H9 (cell line): ENCODE measurements at regions not wholly inside any gene's neighbourhood (a gene's known extent, or its start where the extent isn't known, plus 50 kb on each side); places are given as distances from the start of the nearest gene placed in this dataset.

Experiments used
- DNase-seq: peaks from one replicate; pipeline ENCODE4 v3.0.0-alpha.2; 2017
- H2AFZ ChIP-seq: one replicate; pipeline ENCODE4 v1.6.1; 2013; ENCODE audit warnings: mild to moderate bottlenecking, low read length, control low read depth, moderate library complexity
- H2AK5ac ChIP-seq: 2 replicates; pipeline ENCODE4 v1.6.1; 2013; ENCODE audit warnings: low read length, control low read depth, mixed read lengths; ENCODE audit not compliant: insufficient read length
- H2BK120ac ChIP-seq: one replicate; pipeline ENCODE4 v1.6.1; 2013; ENCODE audit warnings: low read depth, mild to moderate bottlenecking, low read length, control low read depth, inconsistent platforms; ENCODE audit not compliant: poor library complexity, severe bottlenecking
- H2BK12ac ChIP-seq: 2 replicates; pipeline ENCODE4 v1.6.1; 2013; ENCODE audit warnings: low read length, control low read depth, mixed read lengths, low read depth; ENCODE audit not compliant: insufficient read length
- H2BK15ac ChIP-seq: 2 replicates; pipeline ENCODE4 v1.6.1; 2013; ENCODE audit warnings: low read depth, low read length, control low read depth
- H2BK20ac ChIP-seq: one replicate; pipeline ENCODE4 v1.6.1; 2013; ENCODE audit warnings: low read depth, mild to moderate bottlenecking, low read length, control low read depth, inconsistent platforms; ENCODE audit not compliant: poor library complexity, severe bottlenecking
- H2BK5ac ChIP-seq: 2 replicates; pipeline ENCODE4 v1.6.1; 2013; ENCODE audit warnings: low read length, control low read depth, mixed read lengths; ENCODE audit not compliant: insufficient read length
- H3K14ac ChIP-seq: 2 replicates; pipeline ENCODE4 v1.6.1; 2013; ENCODE audit warnings: low read length, control low read depth; ENCODE audit not compliant: insufficient read depth
- H3K18ac ChIP-seq: 2 replicates; pipeline ENCODE4 v1.6.1; 2013; ENCODE audit warnings: low read depth, mild to moderate bottlenecking, mixed read lengths, low read length, control low read depth; ENCODE audit not compliant: insufficient read length
- H3K23ac ChIP-seq: 2 replicates; pipeline ENCODE4 v1.6.1; 2013; ENCODE audit warnings: low read length, control low read depth, mixed read lengths, low read depth; ENCODE audit not compliant: insufficient read length
- H3K23me2 ChIP-seq: 2 replicates; pipeline ENCODE4 v1.6.1; 2013; ENCODE audit warnings: low read depth, mild to moderate bottlenecking, mixed read lengths, low read length, control low read depth; ENCODE audit not compliant: insufficient read length, poor library complexity, severe bottlenecking
- H3K27ac ChIP-seq: 2 replicates; pipeline ENCODE4 v1.5.1; 2013; ENCODE audit warnings: low read length, control low read depth, mixed read lengths, low read depth; ENCODE audit not compliant: insufficient read length
- H3K27me3 ChIP-seq: 2 replicates; pipeline ENCODE4 v1.6.1; 2013; ENCODE audit warnings: low read length, control low read depth, inconsistent platforms; ENCODE audit not compliant: insufficient read depth
- H3K4ac ChIP-seq: 2 replicates; pipeline ENCODE4 v1.6.1; 2013; ENCODE audit warnings: low read depth, mild to moderate bottlenecking, control low read depth, inconsistent platforms, low read length, moderate library complexity
- H3K4me1 ChIP-seq: 2 replicates; pipeline ENCODE4 v1.6.1; 2013; ENCODE audit warnings: low read length, control low read depth, inconsistent platforms; ENCODE audit not compliant: insufficient read depth
- H3K4me2 ChIP-seq: 2 replicates; pipeline ENCODE4 v1.6.1; 2013; ENCODE audit warnings: low read length, control low read depth, mixed read lengths; ENCODE audit not compliant: insufficient read length, insufficient read depth
- H3K56ac ChIP-seq: 2 replicates; pipeline ENCODE4 v1.6.1; 2013; ENCODE audit warnings: low read depth, mild to moderate bottlenecking, mixed read lengths, low read length, control low read depth; ENCODE audit not compliant: insufficient read length
- H3K79me1 ChIP-seq: 2 replicates; pipeline ENCODE4 v1.6.1; 2013; ENCODE audit warnings: low read depth, mild to moderate bottlenecking, moderate library complexity, low read length, control low read depth, inconsistent platforms; ENCODE audit not compliant: insufficient read depth, poor library complexity, severe bottlenecking
- H3K79me2 ChIP-seq: 2 replicates; pipeline ENCODE4 v1.6.1; 2013; ENCODE audit warnings: low read length, control low read depth, inconsistent platforms; ENCODE audit not compliant: insufficient read depth
- H3K9ac ChIP-seq: 2 replicates; pipeline ENCODE4 v1.6.1; 2013; ENCODE audit warnings: low read length, control low read depth, mixed read lengths; ENCODE audit not compliant: insufficient read length; ENCODE audit errors: extremely low read depth
- H3K9me3 ChIP-seq: one replicate; pipeline ENCODE4 v1.6.1; 2013; ENCODE audit warnings: low read depth, low read length, inconsistent platforms; ENCODE audit not compliant: control insufficient read depth
- H3T11ph ChIP-seq: one replicate; pipeline ENCODE4 v1.6.1; 2013; ENCODE audit warnings: mild to moderate bottlenecking, low read length, control low read depth, inconsistent platforms
- H4K20me1 ChIP-seq: one replicate; pipeline ENCODE4 v1.6.1; 2013; ENCODE audit not compliant: control insufficient read depth, insufficient read length, insufficient read depth
- H4K5ac ChIP-seq: 2 replicates; pipeline ENCODE4 v1.6.1; 2013; ENCODE audit warnings: low read depth, mild to moderate bottlenecking, mixed read lengths, low read length, control low read depth; ENCODE audit not compliant: insufficient read length
- H4K8ac ChIP-seq: replicated peaks from 2 replicates; pipeline ENCODE4 v1.6.1; 2013; ENCODE audit warnings: low read length, control low read depth, mixed read lengths, low read depth; ENCODE audit not compliant: insufficient read length
- H4K91ac ChIP-seq: 2 replicates; pipeline ENCODE4 v1.6.1; 2013; ENCODE audit warnings: low read depth, mild to moderate bottlenecking, moderate library complexity, mixed read lengths, low read length, control low read depth; ENCODE audit not compliant: insufficient read length
- H3K27ac Mint-ChIP-seq, 3 experiments: 2 replicates in 2 of 3; 3 replicates in 1 of 3; pipeline ENCODE4 v1.8.0; 2020 to 2021; ENCODE audit warnings: mixed read lengths in 3 of 3, mild to moderate bottlenecking in 1 of 3, moderate library complexity in 1 of 3
- H3K27me3 Mint-ChIP-seq: 2 replicates; pipeline ENCODE4 v1.8.0; 2021; ENCODE audit warnings: low read depth, mild to moderate bottlenecking, moderate library complexity, mixed read lengths
- H3K36me3 Mint-ChIP-seq, 3 experiments: 2 replicates in 2 of 3; 3 replicates in 1 of 3; pipeline ENCODE4 v1.8.0; 2020 to 2021; ENCODE audit warnings: low read depth in 3 of 3, mixed read lengths in 3 of 3; ENCODE audit not compliant: insufficient read depth in 1 of 3
- H3K4me1 Mint-ChIP-seq, 2 experiments: 2 replicates each; pipeline ENCODE4 v1.8.0; 2020; ENCODE audit warnings: mixed read lengths in 2 of 2
- H3K4me3 Mint-ChIP-seq, 2 experiments: 2 replicates in 1 of 2; 3 replicates in 1 of 2; pipeline ENCODE4 v1.8.0; 2020 to 2021; ENCODE audit warnings: mild to moderate bottlenecking in 2 of 2, mixed read lengths in 2 of 2, moderate library complexity in 1 of 2
- H3K9me3 Mint-ChIP-seq, 2 experiments: 2 replicates in 1 of 2; 3 replicates in 1 of 2; pipeline ENCODE4 v1.8.0; 2020; ENCODE audit warnings: mild to moderate bottlenecking in 2 of 2, mixed read lengths in 2 of 2, moderate library complexity in 1 of 2
- CTCF ChIP-seq: fragments of 200-600 bp; sonication (generic); conservative IDR thresholded peaks from 3 replicates; pipeline ENCODE4 v1.8.0; 2021; ENCODE audit warnings: antibody characterized with exemption, mild to moderate bottlenecking
- WGBS: extraction: QIAGEN DNeasy Blood & Tissue Kit; methylation state at CpG from one replicate; pipeline ENCODE4 v1.1.7; 2013; ENCODE audit warnings: missing lambda C conversion rate, low lambda C conversion rate, mixed read lengths; ENCODE audit not compliant: insufficient read length; ENCODE audit errors: extremely low coverage; 5-methylcytosine and 5-hydroxymethylcytosine counted together

GRCh38 chr7:116139007-116139406, 71.3 kb upstream of the TES start:
- Histone ChIP-seq H4K5ac (no peak overlapping the region), H3K56ac (no peak overlapping the region), H3K9ac (no peak overlapping the region), H2BK15ac (no peak overlapping the region), H3K79me1 (no peaks in the 10 kb centered on the region), H3K4ac (no peak overlapping the region), H2AK5ac (no peak overlapping the region), H2BK12ac (no peak overlapping the region), H2BK20ac (no peak overlapping the region), H3T11ph (no peak overlapping the region), H2AFZ (no peak overlapping the region), H4K8ac (no peak overlapping the region), H4K20me1 (no peaks in the 10 kb centered on the region), H2BK120ac (no peak overlapping the region), H3K27me3 (no peaks in the 10 kb centered on the region), H3K23ac (no peak overlapping the region), H4K91ac (no peak overlapping the region), H3K4me1 (no peaks in the 10 kb centered on the region), H3K18ac (no peak overlapping the region), H3K23me2 (no peaks in the 10 kb centered on the region), H3K14ac (no peak overlapping the region), H3K27ac (no peak overlapping the region), H3K4me2 (no peak overlapping the region), H3K79me2 (no peaks in the 10 kb centered on the region), H3K9me3 (no peaks in the 10 kb centered on the region), H2BK5ac (no peak overlapping the region)
- H3K27me3 Mint-ChIP-seq = no peaks in the 10 kb centered on the region
- no peak overlapping the region; a peak in 1 of 7 replicates for H3K27ac Mint-ChIP-seq
- WGBS = no CpG with 5 or more reads among the region's 6 CpGs
- no peak for DNase-seq
- H3K36me3 Mint-ChIP-seq = no peaks in the 10 kb centered on the region
- no peak for TF ChIP-seq CTCF
- no peaks in the 10 kb centered on the region for H3K4me1 Mint-ChIP-seq
- H3K4me3 Mint-ChIP-seq = no peak overlapping the region
- no peaks in the 10 kb centered on the region for H3K9me3 Mint-ChIP-seq
